ENCODE measurements at regions not wholly inside any gene's neighbourhood (a gene's known extent, or its start where the extent isn't known, plus 50 kb on each side); places are given as distances from the start of the nearest gene placed in this dataset.

- DNase-seq = no peak
These were observed 58.9 kb upstream of the CLMP start for GRCh38 chr11:123253911-123254310.

GRCh38 chr11:123253223-123253622 lies 58.2 kb upstream of the CLMP start:
- no peak for DNase-seq

GRCh38 chr11:123251657-123252344 lies 56.8 kb upstream of the CLMP start:
- no peak for DNase-seq

GRCh38 chr11:123250892-123251656 lies 56.0 kb upstream of the CLMP start:
- no peak for DNase-seq

- no peak for DNase-seq
These were observed 54.3 kb upstream of the CLMP start for GRCh38 chr11:123249354-123249753.

GRCh38 chr11:123247813-123248379 lies 52.8 kb upstream of the CLMP start:
- DNase-seq = no peak

GRCh38 chr11:123247496-123247799 lies 52.4 kb upstream of the CLMP start:
- DNase-seq = no peak

- peak; percentile 6 for DNase-seq
These were observed 51.9 kb upstream of the CLMP start for GRCh38 chr11:123246749-123247495.

GRCh38 chr11:123245567-123245966 lies 50.5 kb upstream of the CLMP start:
- no peak for DNase-seq

Measured in NCI-H1694 treated with DMSO at 0.1 percent for 48 hours (cell line).